ACC112 (cell line): ENCODE measurements at regions not wholly inside any gene's neighbourhood (a gene's known extent, or its start where the extent isn't known, plus 50 kb on each side); places are given as distances from the start of the nearest gene placed in this dataset.

Experiments used
- H2AFZ ChIP-seq: fragments of 200-600 bp; sonication (generic); one replicate; pipeline ENCODE4 v1.6.0; 2017; ENCODE audit warnings: antibody characterized with exemption, low read length; ENCODE audit not compliant: unreplicated experiment
- H3K27ac ChIP-seq: fragments of 200-600 bp; sonication (generic); 2 replicates; pipeline ENCODE4 v1.5.1; 2014; ENCODE audit warnings: low read depth, mild to moderate bottlenecking, antibody characterized with exemption, low read length, moderate library complexity
- H3K27me3 ChIP-seq: fragments of 200-600 bp; sonication (generic); 2 replicates; pipeline ENCODE4 v1.6.1; 2014; ENCODE audit warnings: mild to moderate bottlenecking, antibody characterized with exemption, low read length, moderate library complexity, mixed read lengths; ENCODE audit not compliant: insufficient read depth
- H3K36me3 ChIP-seq: fragments of 200-600 bp; sonication (generic); 2 replicates; pipeline ENCODE4 v1.6.1; 2016; ENCODE audit warnings: mild to moderate bottlenecking, antibody characterized with exemption, low read length, moderate library complexity, mixed read lengths; ENCODE audit not compliant: insufficient read depth
- H3K4me1 ChIP-seq: fragments of 200-600 bp; sonication (generic); one replicate; pipeline ENCODE4 v1.6.1; 2016; ENCODE audit warnings: low read length, mixed read lengths; ENCODE audit not compliant: insufficient read depth, unreplicated experiment, control insufficient read depth
- H3K4me3 ChIP-seq: fragments of 200-600 bp; sonication (generic); 2 replicates; pipeline ENCODE4 v1.5.1; 2014; ENCODE audit warnings: mild to moderate bottlenecking, low read depth, low read length
- H3K79me2 ChIP-seq: fragments of 200-600 bp; sonication (generic); one replicate; pipeline ENCODE4 v1.6.0; 2016; ENCODE audit warnings: low read length; ENCODE audit not compliant: control insufficient read depth, unreplicated experiment, insufficient read depth

DNA sequence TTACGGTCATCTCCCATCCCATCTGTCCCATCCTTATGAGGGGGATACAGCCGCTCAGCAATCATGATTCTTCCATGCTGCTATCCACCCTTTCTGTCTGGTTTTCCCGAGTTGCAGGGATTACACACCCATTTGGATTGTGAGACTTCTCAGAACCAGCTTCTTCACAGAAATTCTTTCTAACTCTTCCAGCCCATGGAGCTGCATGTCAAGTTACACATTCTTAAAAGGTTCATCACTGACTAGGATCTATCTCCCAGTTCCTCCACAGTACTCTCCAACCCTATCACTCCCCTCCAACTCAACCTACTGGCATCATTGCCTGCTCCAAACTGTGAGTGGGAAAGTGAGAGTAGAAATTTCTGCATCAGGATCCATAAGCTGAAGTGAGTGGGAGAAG lies 558.2 kb upstream of the TNP1 start:
- no peaks in the 10 kb centered on the region for H3K79me2 ChIP-seq
- no peaks in the 10 kb centered on the region for H3K36me3 ChIP-seq
- no peak overlapping the region for H3K27ac ChIP-seq
- H3K27me3 ChIP-seq: no peaks in the 10 kb centered on the region
- no peak overlapping the region for H3K4me3 ChIP-seq
- peaks cover under 1% of the 10 kb centered on the region for H3K4me1 ChIP-seq
- H2AFZ ChIP-seq: no peak overlapping the region

GRCh38 chr2:217417536-217417935 lies 557.7 kb upstream of the TNP1 start:
- H2AFZ ChIP-seq: no peak overlapping the region
- H3K36me3 ChIP-seq: no peaks in the 10 kb centered on the region
- no peak overlapping the region for H3K27ac ChIP-seq
- no peaks in the 10 kb centered on the region for H3K79me2 ChIP-seq
- H3K4me1 ChIP-seq: peaks cover 6% of the 10 kb centered on the region
- H3K4me3 ChIP-seq: no peak overlapping the region
- no peaks in the 10 kb centered on the region for H3K27me3 ChIP-seq

DNA sequence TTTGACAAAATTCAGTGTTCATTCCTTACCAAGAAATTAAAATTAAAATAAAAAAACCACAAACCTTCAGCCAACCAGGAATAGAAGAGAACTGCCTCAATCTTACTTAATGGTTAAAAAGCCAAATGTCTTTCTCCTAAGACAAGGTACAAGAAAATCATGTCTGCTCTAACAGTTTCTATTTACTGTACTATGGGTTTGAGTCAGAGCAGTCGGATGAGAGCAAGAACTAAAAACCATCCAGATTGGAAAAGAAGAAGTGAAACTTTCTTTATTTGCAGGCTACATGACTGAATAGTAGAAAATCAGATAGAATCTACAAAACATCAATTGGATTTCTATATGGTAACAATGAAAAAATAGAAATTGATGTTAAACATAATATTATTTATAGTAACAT lies 555.5 kb upstream of the TNP1 start:
- H3K79me2 ChIP-seq: no peaks in the 10 kb centered on the region
- no peak overlapping the region for H2AFZ ChIP-seq
- H3K4me1 ChIP-seq: peaks cover 10% of the 10 kb centered on the region
- H3K27ac ChIP-seq: no peak overlapping the region
- H3K27me3 ChIP-seq: no peaks in the 10 kb centered on the region
- H3K36me3 ChIP-seq: no peaks in the 10 kb centered on the region
- H3K4me3 ChIP-seq: no peak overlapping the region

DNA sequence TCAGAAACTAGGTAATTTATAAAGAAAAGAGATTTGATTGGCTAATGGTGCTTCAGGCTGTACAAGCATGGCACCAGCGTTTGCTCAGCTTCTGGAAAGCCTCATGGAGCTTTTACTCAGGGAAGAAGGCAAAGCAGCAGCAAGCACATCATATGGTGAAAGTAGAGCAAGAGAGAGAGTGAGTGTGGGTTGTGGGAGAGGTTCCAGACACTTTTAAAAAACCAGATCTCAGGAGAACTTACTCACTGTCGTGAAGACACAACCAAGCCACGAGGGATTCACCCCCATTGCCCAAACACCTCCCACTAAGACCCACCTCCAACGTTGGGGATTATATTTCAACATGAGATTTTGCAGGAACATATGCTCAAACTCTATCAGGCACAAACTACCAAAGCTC lies 554.6 kb upstream of the TNP1 start:
- Histone ChIP-seq H3K27me3 (no peaks in the 10 kb centered on the region), H3K4me3 (no peak overlapping the region), H3K79me2 (no peaks in the 10 kb centered on the region), H3K4me1 (peaks cover 10% of the 10 kb centered on the region), H3K27ac (no peak overlapping the region), H3K36me3 (no peaks in the 10 kb centered on the region), H2AFZ (no peak overlapping the region)

DNA sequence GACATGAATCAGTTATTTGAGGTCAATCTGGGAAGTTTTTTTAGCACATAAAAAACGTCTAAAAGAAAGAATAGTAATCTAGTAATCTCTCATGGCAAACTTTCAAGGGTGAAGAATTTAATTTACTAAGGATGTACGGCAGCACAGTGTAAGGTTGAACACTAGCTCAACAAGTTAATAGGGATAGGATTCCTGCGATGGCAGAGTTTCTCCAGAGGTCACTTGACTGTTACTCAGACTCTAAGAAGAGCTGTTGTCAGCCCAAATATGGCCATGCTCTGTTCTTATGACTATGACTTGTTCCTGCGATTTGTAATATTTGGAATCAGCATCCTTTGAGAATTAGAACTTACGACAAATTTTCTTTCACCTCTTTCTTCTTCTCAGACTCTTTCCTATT lies 553.3 kb upstream of the TNP1 start:
- no peaks in the 10 kb centered on the region for H3K36me3 ChIP-seq
- no peaks in the 10 kb centered on the region for H3K27me3 ChIP-seq
- peaks cover 10% of the 10 kb centered on the region for H3K4me1 ChIP-seq
- H3K4me3 ChIP-seq: no peak overlapping the region
- no peak overlapping the region for H2AFZ ChIP-seq
- H3K27ac ChIP-seq: no peak overlapping the region
- no peaks in the 10 kb centered on the region for H3K79me2 ChIP-seq

- Histone ChIP-seq H3K36me3 (no peaks in the 10 kb centered on the region), H2AFZ (no peak overlapping the region), H3K27ac (no peak overlapping the region), H3K4me3 (no peak overlapping the region), H3K4me1 (peaks cover 10% of the 10 kb centered on the region), H3K27me3 (no peaks in the 10 kb centered on the region), H3K79me2 (no peaks in the 10 kb centered on the region)
These were observed 552.9 kb upstream of the TNP1 start for GRCh38 chr2:217412721-217413120.

- no peaks in the 10 kb centered on the region for H3K27me3 ChIP-seq
- H3K27ac ChIP-seq: no peak overlapping the region
- no peak overlapping the region for H3K4me3 ChIP-seq
- no peak overlapping the region for H2AFZ ChIP-seq
- H3K36me3 ChIP-seq: no peaks in the 10 kb centered on the region
- peaks cover 10% of the 10 kb centered on the region for H3K4me1 ChIP-seq
- H3K79me2 ChIP-seq: no peaks in the 10 kb centered on the region
These were observed 552.4 kb upstream of the TNP1 start for GRCh38 chr2:217412277-217412676.

DNA sequence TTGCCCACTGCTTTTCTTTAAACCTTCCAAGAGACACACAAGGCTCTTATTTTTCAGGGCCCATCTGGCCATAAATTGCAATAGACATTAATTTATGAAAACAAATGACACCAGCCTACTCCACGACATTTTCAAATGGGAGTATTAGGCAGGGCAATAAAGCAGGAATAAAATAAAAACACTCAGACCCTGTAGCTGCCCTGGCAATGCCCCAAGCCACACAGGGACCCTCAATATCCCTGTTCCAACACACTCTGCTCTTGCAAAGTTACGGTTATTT lies 550.8 kb upstream of the TNP1 start:
- Histone ChIP-seq H3K79me2 (no peaks in the 10 kb centered on the region), H3K27me3 (no peaks in the 10 kb centered on the region), H2AFZ (no peak overlapping the region), H3K27ac (no peak overlapping the region), H3K36me3 (no peaks in the 10 kb centered on the region), H3K4me3 (no peak overlapping the region), H3K4me1 (peaks cover 10% of the 10 kb centered on the region)

DNA sequence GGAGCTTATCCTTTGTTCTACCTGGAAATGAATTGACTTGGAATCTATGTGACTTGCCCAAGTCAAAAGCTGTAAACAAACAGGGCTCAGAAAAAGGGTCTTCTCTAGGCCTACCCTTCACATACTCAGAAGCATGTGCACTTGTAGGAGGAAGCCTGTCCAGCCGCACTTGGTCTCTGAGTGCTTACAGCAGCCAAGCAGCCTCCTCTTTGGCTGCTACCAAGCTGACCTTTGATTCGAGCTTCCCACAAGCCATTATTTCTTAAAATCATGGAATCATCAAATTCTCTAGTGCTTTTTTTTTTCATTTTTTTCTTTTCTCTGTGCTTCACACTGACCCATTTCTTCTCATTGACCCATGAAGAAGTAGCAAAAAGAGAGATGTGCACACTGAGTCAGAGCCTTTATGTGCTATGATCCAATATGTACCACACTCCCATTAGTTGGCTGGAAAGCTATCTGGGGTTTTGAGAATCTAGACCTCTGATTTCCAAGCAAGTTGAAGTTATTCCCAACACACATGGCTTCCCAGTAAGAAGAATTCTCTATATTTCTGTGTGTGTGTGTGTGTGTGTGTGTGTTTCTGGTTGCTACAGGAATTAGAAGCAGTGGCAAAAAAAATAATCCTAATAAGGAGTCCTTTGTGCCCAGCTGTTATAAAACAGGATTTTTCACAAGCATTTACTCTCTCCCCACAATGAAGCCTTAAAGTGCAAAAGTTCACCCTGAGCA lies 550.3 kb upstream of the TNP1 start:
- no peaks in the 10 kb centered on the region for H3K79me2 ChIP-seq
- H3K36me3 ChIP-seq: no peaks in the 10 kb centered on the region
- no peak overlapping the region for H3K4me3 ChIP-seq
- no peak overlapping the region for H2AFZ ChIP-seq
- H3K27ac ChIP-seq: no peak overlapping the region
- H3K4me1 ChIP-seq: peaks cover 10% of the 10 kb centered on the region
- H3K27me3 ChIP-seq: no peaks in the 10 kb centered on the region

DNA sequence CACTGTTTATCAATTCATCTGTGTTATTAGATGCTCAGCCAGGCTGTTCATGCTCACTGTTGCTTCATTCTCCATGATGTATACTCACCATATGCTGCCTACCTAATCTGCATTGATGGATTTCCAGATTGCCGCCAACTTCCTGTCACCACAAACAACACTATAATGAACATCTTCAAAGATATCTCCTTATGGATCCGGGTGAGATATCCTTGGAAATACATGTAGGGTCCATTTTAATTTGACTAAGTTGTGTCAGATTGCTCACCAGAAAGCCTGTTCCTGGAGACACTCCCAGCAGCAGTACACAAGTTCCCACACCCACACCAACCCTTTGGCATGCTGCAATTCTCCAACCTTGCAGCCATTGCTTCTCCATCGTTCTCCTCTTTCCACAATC lies 547.5 kb upstream of the TNP1 start:
- no peaks in the 10 kb centered on the region for H3K36me3 ChIP-seq
- no peak overlapping the region for H3K4me3 ChIP-seq
- no peaks in the 10 kb centered on the region for H3K79me2 ChIP-seq
- H3K4me1 ChIP-seq: peaks cover 2% of the 10 kb centered on the region
- no peak overlapping the region for H2AFZ ChIP-seq
- H3K27ac ChIP-seq: no peak overlapping the region
- H3K27me3 ChIP-seq: no peaks in the 10 kb centered on the region

DNA sequence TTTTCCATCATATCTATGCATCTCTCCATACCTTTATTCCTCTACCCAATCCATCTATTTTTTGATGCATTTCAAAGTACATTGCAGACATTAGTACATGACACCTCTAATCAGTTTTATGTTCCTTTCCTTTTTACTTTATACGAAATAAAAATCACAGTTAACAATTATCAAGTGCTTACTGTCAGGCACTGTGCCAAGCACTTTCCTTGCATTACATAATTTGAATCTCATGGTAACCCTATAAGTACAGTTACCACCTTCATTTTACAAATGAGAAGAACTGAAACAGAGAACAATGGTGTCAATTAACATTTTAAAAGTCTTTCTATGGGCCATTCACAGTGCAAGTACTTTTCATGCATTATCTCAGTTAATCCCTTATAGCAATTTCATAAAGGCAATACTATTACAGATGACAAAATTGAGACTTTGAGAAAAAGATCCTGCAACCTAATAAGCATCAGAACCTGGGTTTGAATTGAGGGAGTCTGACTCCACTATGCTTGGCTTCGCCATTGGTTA lies 544.4 kb upstream of the TNP1 start:
- H3K27me3 ChIP-seq: no peaks in the 10 kb centered on the region

More for the DNA sequence above, 544.4 kb upstream of the TNP1 start:
- Histone ChIP-seq H3K27ac (no peak overlapping the region), H2AFZ (no peak overlapping the region), H3K36me3 (no peaks in the 10 kb centered on the region), H3K79me2 (no peaks in the 10 kb centered on the region), H3K4me3 (no peak overlapping the region), H3K4me1 (peaks cover under 1% of the 10 kb centered on the region)
